ENCODE measurements at regions not wholly inside any gene's neighbourhood (a gene's known extent, or its start where the extent isn't known, plus 50 kb on each side); places are given as distances from the start of the nearest gene placed in this dataset.

- in situ Hi-C loops (cut with MboI; ENCODE audit: low sequenced_read_pairs, unreplicated experiment) = no loop called here
- DNase-seq (ENCODE audit: low spot score) = no peak
- no peak for TF ChIP-seq CTCF (IDR thresholded peaks at IDR 0.05; ENCODE audit: borderline replicate concordance, control extremely low read depth, extremely low read depth, insufficient read depth, missing control alignments)
Measured at GRCh38 chr1:219506473-219506899, 106.4 kb downstream of the ZC3H11B start.

GRCh38 chr1:219505886-219506285 lies 107.0 kb downstream of the ZC3H11B start:
- in situ Hi-C loops (cut with MboI; ENCODE audit: low sequenced_read_pairs, unreplicated experiment) = no loop called here
- DNase-seq (ENCODE audit: low spot score) = no peak
- no peak for TF ChIP-seq CTCF (IDR thresholded peaks at IDR 0.05; ENCODE audit: borderline replicate concordance, control extremely low read depth, extremely low read depth, insufficient read depth, missing control alignments)

- DNase-seq (ENCODE audit: low spot score) = no peak
- in situ Hi-C loops (cut with MboI; ENCODE audit: low sequenced_read_pairs, unreplicated experiment) = no loop called here
- no peak for TF ChIP-seq CTCF (IDR thresholded peaks at IDR 0.05; ENCODE audit: borderline replicate concordance, control extremely low read depth, extremely low read depth, insufficient read depth, missing control alignments)
Measured at GRCh38 chr1:219503604-219504003, 109.3 kb downstream of the ZC3H11B start.

- in situ Hi-C loops (cut with MboI; ENCODE audit: low sequenced_read_pairs, unreplicated experiment) = no loop called here
- DNase-seq (ENCODE audit: low spot score) = no peak
- TF ChIP-seq CTCF (IDR thresholded peaks at IDR 0.05; ENCODE audit: borderline replicate concordance, control extremely low read depth, extremely low read depth, insufficient read depth, missing control alignments) = no peak
Measured at GRCh38 chr1:219500327-219500897, 112.5 kb downstream of the ZC3H11B start.

GRCh38 chr1:219498666-219499065 lies 114.2 kb downstream of the ZC3H11B start:
- no peak for TF ChIP-seq CTCF (IDR thresholded peaks at IDR 0.05; ENCODE audit: borderline replicate concordance, control extremely low read depth, extremely low read depth, insufficient read depth, missing control alignments)
- in situ Hi-C loops (cut with MboI; ENCODE audit: low sequenced_read_pairs, unreplicated experiment) = no loop called here
- no peak for DNase-seq (ENCODE audit: low spot score)

GRCh38 chr1:219495737-219496408 lies 117.0 kb downstream of the ZC3H11B start:
- DNase-seq (ENCODE audit: low spot score) = no peak
- in situ Hi-C loops (cut with MboI; ENCODE audit: low sequenced_read_pairs, unreplicated experiment) = no loop called here
- TF ChIP-seq CTCF (IDR thresholded peaks at IDR 0.05; ENCODE audit: borderline replicate concordance, control extremely low read depth, extremely low read depth, insufficient read depth, missing control alignments) = no peak
